ENCODE measurements at regions not wholly inside any gene's neighbourhood (a gene's known extent, or its start where the extent isn't known, plus 50 kb on each side); places are given as distances from the start of the nearest gene placed in this dataset.

- no peak for TF ChIP-seq CTCF (IDR thresholded peaks at IDR 0.05; ENCODE audit: extremely low read depth, insufficient read depth, missing control alignments)
- in situ Hi-C loops (cut with MboI; ENCODE audit: low pct_unique_long_range_greater_than_20kb, low sequenced_read_pairs, unreplicated experiment) = no loop called here
- no peak for DNase-seq (ENCODE audit: low spot score)
These were observed 246.8 kb upstream of the JARID2 start for GRCh38 chr6:14999106-14999505.

- no peak for DNase-seq (ENCODE audit: low spot score)
- in situ Hi-C loops (cut with MboI; ENCODE audit: low pct_unique_long_range_greater_than_20kb, low sequenced_read_pairs, unreplicated experiment) = no loop called here
- TF ChIP-seq CTCF (IDR thresholded peaks at IDR 0.05; ENCODE audit: extremely low read depth, insufficient read depth, missing control alignments) = no peak
These were observed 244.5 kb upstream of the JARID2 start for GRCh38 chr6:15001326-15001910.

- DNase-seq (ENCODE audit: low spot score) = no peak
- in situ Hi-C loops (cut with MboI; ENCODE audit: low pct_unique_long_range_greater_than_20kb, low sequenced_read_pairs, unreplicated experiment) = no loop called here
- no peak for TF ChIP-seq CTCF (IDR thresholded peaks at IDR 0.05; ENCODE audit: extremely low read depth, insufficient read depth, missing control alignments)
These were observed 237.6 kb upstream of the JARID2 start for GRCh38 chr6:15008269-15008668.

- in situ Hi-C loops (cut with MboI; ENCODE audit: low pct_unique_long_range_greater_than_20kb, low sequenced_read_pairs, unreplicated experiment) = no loop called here
- no peak for DNase-seq (ENCODE audit: low spot score)
- TF ChIP-seq CTCF (IDR thresholded peaks at IDR 0.05; ENCODE audit: extremely low read depth, insufficient read depth, missing control alignments) = no peak
These were observed 230.9 kb upstream of the JARID2 start for GRCh38 chr6:15014958-15015357.

- TF ChIP-seq CTCF (IDR thresholded peaks at IDR 0.05; ENCODE audit: extremely low read depth, insufficient read depth, missing control alignments) = no peak
- in situ Hi-C loops (cut with MboI; ENCODE audit: low pct_unique_long_range_greater_than_20kb, low sequenced_read_pairs, unreplicated experiment) = no loop called here
- DNase-seq (ENCODE audit: low spot score) = no peak
These were observed 229.1 kb upstream of the JARID2 start for GRCh38 chr6:15016813-15017212.

- no peak for DNase-seq (ENCODE audit: low spot score)
- in situ Hi-C loops (cut with MboI; ENCODE audit: low pct_unique_long_range_greater_than_20kb, low sequenced_read_pairs, unreplicated experiment) = no loop called here
- TF ChIP-seq CTCF (IDR thresholded peaks at IDR 0.05; ENCODE audit: extremely low read depth, insufficient read depth, missing control alignments) = no peak
These were observed 228.6 kb upstream of the JARID2 start for GRCh38 chr6:15017261-15017660.

GRCh38 chr6:15017803-15018202 is 228.1 kb upstream of the JARID2 start:
- no peak for DNase-seq (ENCODE audit: low spot score)
- TF ChIP-seq CTCF (IDR thresholded peaks at IDR 0.05; ENCODE audit: extremely low read depth, insufficient read depth, missing control alignments) = no peak
- in situ Hi-C loops (cut with MboI; ENCODE audit: low pct_unique_long_range_greater_than_20kb, low sequenced_read_pairs, unreplicated experiment) = no loop called here

Data from GM13977 (cell line).